ENCODE measurements at regions not wholly inside any gene's neighbourhood (a gene's known extent, or its start where the extent isn't known, plus 50 kb on each side); places are given as distances from the start of the nearest gene placed in this dataset.

GRCh38 chr13:90362707-90363106 is 984.8 kb upstream of the MIR17HG start:
- TF ChIP-seq POLR2AphosphoS5 (IDR thresholded peaks at IDR 0.05) (no peak), CTCF (IDR thresholded peaks at IDR 0.05) (no peak)

Data from sigmoid colon (tissue), 4 donors.